ENCODE measurements at regions not wholly inside any gene's neighbourhood (a gene's known extent, or its start where the extent isn't known, plus 50 kb on each side); places are given as distances from the start of the nearest gene placed in this dataset.
A peak's percentile ranks its signal among the peaks of the same experiment; 100 is the strongest.

DNA sequence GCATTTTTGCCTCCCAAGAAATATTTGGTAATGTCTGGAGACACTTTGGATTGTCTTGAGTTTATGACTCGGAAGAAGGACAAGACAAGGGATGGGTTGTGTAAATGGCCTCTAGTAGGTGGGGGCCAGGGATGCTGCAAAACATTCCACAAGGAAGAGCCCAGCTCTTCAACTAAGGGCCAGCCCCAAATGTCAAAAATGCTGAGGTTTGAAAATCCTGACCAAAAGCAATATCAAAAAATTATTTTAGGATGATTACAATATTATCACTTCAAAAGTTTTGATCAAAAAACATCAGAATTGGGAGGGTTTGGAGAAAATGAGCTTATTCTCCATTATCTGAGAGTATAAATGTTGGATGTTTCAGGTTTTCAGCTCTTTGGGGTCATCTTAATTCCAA lies 248.9 kb upstream of the SLC24A2 start:
- no peak for DNase-seq

- DNase-seq: no peak
These were observed 244.7 kb upstream of the SLC24A2 start for GRCh38 chr9:20033511-20033910.

DNA sequence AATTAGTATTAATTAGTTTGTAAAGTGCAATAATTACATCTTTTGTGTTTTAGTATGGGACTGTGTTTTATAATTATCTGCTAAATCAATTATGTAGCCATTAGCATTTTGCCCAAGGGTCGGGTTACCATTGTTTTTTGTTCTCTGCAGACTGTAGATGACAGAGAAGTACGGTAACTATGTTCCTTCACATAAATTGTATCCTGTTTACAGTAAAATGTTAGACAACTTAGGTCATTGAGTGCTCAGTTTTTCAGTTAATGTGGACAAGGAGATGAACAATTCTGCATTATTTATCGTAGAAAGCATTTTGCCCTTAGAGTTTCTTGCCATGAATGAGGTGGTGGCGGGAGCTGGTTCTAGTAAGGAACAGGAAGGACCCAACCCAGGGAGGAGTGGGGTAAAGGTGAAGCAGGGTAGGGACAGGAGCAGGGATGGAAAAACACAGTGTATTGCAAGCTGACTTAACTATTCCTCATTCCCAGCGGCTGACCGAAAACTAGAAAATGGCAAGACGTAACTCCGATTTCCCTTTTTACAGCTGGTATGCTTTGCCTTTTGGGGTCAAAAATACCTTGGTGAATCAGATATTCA lies 243.7 kb upstream of the SLC24A2 start:
- no peak for DNase-seq

- no peak for DNase-seq
These were observed 243.0 kb upstream of the SLC24A2 start for GRCh38 chr9:20031836-20032235.

DNA sequence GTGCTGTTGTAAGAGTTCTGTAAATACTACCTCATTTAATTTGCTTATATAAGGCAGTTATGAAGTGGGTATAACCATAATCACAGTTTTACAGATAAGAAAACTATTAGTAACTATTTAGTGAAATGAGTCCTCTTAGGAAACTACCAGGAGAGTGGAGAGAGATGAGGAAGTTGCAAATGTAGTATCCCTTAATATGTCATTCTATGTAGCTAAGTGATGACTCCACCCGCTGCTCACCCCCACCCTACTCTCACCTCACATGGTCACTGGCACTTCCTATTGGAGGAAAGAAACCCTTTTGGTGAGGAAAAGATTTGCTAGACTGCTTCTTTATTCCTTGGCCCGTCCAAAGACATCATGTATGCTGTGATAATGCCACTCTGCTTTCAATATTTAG lies 241.8 kb upstream of the SLC24A2 start:
- no peak for DNase-seq

DNA sequence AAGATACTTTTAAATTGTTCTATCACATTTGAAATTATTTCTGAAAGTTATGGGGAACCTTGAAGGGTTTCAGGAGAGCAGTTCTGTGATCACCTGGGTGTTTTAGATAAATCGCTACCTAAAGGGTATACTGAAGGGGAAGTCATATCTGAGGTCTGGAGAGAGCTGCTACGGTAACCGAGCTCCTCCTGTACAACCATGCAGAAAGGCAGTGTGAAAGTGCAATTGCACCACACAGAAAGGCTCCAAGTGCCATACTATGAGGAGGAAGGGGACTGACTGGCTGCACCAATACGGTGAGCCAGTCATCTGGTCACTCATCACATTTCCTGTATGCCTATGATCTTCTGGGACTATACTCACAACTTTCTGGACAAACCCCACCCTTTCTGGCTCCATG lies 241.4 kb upstream of the SLC24A2 start:
- no peak for DNase-seq

DNA sequence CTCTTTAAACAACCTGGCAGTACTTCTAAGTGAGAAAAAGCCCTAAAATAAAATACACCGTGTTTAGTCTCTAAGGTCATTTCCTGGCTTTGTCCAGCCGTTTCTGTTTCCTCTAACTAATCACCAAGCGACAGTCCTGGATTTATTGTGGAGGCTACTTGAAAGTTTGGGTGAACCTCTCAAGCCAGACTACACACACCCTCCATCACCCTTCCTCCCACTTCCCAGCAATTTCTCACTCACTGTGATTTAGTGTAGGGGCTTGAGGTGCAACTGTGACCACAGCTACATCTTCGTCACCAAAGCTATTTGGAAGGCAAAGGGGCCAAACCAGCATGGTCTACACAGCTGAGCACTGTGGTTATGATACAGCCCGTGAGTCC lies 240.0 kb upstream of the SLC24A2 start:
- no peak for DNase-seq

DNA sequence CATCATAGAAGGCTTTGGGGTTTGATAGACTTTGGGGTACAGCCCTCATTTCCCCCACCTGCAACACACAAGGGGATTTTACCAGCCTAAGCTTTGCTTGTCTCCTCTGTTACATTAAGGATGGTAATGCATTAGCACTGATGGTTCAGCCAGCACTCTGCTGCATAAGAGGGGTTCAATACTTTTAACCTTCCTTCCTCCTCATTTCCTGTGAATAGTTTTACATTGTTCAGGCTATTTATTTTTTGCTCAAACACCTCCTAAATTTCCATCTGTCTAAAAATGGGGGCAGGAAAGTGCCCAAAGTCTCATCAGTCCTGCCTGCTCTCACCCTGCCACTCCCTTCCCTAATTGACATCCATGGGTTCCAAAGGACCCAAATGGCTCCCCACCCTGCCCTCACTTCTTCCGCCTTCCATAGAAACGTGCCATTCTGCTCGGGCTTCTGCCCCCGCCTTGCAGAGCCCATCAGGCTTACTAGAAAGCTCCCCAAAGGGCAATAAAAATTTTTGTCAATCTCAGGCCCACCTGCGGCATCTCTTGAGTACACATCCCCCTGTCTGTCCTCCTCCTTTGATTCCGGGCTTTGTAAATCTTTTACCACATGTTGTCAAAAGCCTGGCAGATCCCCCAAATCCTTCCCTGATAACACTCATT lies 239.5 kb upstream of the SLC24A2 start:
- no peak for DNase-seq

GRCh38 chr9:20023961-20024571 lies 235.2 kb upstream of the SLC24A2 start:
- no peak for DNase-seq

- DNase-seq: no peak
These were observed 234.5 kb upstream of the SLC24A2 start for GRCh38 chr9:20023210-20023905.

DNA sequence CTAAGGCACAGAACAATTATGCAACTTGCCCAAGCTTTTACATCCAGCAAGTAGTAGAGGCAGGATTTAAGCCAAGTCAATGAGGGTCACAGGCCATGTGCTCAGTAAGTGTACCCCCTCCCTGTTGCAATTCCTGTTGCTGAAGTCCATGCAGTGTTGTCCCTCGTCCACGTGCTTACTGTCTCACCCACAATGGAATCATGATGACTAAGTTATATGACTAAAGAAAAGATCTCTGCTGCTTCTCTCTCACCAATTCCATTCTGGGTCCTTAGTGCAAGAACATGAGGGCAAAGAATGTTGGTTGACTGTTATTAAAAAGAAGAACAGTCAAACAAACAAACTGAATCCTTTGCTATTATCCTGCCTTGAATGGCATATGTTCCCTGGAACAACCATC lies 233.6 kb upstream of the SLC24A2 start:
- DNase-seq: no peak

- no peak for DNase-seq
These were observed 227.8 kb upstream of the SLC24A2 start for GRCh38 chr9:20016611-20017010.

DNA sequence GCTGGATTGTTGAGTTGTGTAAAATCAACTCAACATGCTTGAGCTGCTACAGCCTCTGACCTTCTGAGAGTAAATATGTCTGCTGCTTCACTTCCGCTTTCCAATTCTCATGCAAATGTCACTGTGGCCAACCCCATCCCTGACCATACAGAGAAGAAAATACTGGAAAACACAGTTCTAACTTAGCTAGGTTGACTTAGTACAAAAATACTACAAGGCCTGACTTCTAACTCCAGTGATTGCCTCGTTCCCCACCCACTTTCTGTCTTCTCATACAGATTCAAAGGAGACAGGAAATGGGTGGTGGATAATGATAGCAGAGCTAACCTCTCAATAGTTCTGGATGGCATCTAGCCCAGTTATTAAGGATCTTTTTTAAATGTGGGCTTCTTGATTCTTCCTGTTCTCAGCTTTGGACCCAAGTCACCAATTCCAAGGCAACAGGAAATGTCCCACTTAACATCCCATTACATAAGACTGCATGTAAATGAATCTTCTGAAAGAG lies 226.6 kb upstream of the SLC24A2 start:
- DNase-seq: peak in 1 of 2 experiments; percentile 36

GRCh38 chr9:20014168-20014567 lies 225.3 kb upstream of the SLC24A2 start:
- no peak for DNase-seq

- no peak for DNase-seq
These were observed 223.4 kb upstream of the SLC24A2 start for GRCh38 chr9:20012232-20012631.

DNA sequence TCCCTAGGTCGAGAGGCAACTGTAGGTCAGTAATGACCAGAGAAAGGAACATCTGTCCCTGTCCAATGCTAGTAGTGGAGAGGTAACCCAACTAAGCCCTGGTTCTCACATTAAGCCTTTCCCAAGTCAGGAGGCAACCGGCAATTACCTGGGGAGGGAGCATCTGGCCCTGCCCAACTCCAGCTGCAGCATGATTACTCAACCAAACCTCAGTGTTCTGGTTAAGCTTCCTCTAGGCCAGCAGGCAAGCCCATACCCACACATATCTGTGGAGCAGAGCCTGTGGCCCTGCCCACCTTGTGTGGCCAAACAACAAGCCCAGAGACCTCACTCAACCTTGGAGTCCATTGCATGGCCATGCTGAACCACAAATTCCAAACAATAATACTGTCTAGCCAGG lies 220.8 kb upstream of the SLC24A2 start:
- no peak for DNase-seq

DNA sequence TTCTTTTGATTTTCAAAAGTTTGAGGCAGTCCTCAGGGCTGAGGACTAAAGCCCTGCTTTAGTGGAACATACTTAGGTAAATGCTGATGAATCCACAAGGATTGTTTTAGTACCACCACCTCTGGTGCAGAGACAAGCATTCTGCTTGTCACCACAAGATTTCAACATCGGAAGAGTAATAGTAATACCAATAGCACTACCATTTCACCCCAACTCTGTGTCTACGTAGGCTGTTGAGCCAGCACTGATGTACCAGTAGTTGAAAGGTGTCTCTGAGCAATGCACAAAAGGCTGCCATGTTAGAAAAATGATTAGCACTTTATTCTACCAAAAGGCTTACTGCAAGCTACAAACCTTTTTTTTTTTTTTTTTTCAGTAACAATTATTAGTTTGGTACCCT lies 213.2 kb upstream of the SLC24A2 start:
- no peak for DNase-seq

GRCh38 chr9:20001058-20001457 lies 212.2 kb upstream of the SLC24A2 start:
- no peak for DNase-seq

DNA sequence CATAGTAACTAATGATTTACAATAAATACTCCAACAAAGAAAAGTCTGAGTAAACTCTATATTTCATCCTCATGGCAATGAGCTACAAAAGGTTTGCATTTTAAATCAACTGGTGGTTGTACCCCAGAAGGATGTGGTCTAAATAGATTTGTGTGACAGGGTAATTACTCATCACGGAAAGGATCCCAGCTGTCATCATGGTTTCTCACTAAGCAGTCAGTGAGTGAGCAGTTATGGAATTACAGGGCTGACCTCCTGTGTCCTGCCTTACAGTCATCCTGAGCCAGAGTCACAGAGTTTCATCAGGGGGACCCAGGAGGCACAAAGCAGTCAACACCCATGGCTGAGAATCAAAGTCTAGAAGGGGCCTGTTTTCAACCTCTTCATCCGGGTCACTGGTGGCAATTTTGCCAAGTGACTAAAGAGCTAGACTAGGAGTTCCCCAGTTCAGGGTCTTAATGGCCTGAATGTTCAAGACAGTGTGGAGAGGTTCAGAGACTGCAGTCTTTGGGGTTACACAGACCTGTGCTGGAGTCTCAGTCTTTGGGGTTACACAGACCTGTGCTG lies 210.7 kb upstream of the SLC24A2 start:
- DNase-seq: no peak

- no peak for DNase-seq
These were observed 210.1 kb upstream of the SLC24A2 start for GRCh38 chr9:19998823-19999455.

GRCh38 chr9:19998153-19998552 lies 209.3 kb upstream of the SLC24A2 start:
- no peak for DNase-seq

DNA sequence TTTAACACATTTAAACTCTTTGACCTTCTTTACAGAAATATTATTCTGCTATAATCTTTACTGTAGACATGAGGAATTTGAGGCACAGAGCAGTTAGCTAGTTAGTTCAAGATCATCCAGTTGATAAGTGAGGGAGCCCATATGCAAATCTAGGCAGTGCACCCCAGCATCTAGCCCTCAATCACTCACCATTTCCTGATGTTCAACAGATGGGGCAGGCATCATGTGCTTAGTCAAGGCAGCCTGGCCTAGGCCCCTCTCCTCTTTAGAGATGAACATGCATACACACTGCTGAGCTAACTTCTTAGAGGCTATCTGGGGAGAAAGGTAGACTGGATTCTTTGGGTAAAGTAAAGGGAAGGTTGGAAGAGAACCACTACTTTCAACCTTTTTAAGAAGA lies 206.8 kb upstream of the SLC24A2 start:
- no peak for DNase-seq

GRCh38 chr9:19994296-19994695 lies 205.5 kb upstream of the SLC24A2 start:
- DNase-seq: peak in 1 of 2 experiments; percentile 41
